Effector CD8-positive, alpha-beta T cell (primary cell): ENCODE measurements at regions not wholly inside any gene's neighbourhood (a gene's known extent, or its start where the extent isn't known, plus 50 kb on each side); places are given as distances from the start of the nearest gene placed in this dataset.

Experiments used
- DNase-seq: peaks from one replicate; lab custom pipeline; 2025; lab: John Stamatoyannopoulos, UW

GRCh38 chr9:88658311-88658822 is 123.4 kb downstream of the NXNL2 start:
- DNase-seq, result no peak

DNA sequence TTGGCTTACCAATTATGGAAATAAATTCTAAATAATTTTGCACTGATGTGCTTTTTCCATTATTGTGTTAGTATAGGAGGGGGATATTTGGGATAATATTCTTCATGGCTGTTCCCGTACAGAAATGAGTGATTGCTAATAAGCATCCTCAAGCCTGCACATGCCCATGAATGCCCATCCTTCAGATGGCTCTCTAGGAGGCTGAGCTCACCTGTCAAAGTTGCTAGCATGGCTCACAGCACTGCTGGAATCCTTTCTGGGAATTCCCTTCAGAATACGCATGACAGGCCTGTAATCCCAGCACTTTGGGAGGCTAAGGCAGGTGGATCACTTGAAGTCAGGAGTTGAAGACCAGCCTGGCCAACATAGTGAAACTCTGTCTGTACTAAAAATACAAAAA is 124.1 kb downstream of the NXNL2 start:
- no peak for DNase-seq

DNA sequence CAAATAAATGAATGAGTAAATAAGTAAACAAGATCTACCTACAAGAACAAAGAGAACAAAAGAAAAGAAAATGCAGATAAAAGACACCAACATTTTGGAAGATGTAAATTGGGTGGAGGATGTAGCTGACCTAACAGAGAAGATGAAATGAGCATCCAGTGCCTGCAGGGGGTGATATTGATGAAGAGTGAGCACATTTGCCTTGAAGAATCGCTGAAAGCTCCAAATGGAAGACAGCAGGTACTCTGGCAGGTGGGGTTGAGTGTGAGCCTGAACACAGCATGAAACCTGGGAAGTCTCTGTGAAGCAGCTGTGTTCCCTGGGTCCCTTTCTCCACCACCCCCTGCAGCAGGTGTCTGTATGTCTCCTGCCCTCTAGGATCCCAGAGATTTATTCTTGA is 125.6 kb downstream of the NXNL2 start:
- DNase-seq, result no peak

- no peak for DNase-seq
Observed at GRCh38 chr9:88661759-88662158, 126.8 kb downstream of the NXNL2 start.

DNA sequence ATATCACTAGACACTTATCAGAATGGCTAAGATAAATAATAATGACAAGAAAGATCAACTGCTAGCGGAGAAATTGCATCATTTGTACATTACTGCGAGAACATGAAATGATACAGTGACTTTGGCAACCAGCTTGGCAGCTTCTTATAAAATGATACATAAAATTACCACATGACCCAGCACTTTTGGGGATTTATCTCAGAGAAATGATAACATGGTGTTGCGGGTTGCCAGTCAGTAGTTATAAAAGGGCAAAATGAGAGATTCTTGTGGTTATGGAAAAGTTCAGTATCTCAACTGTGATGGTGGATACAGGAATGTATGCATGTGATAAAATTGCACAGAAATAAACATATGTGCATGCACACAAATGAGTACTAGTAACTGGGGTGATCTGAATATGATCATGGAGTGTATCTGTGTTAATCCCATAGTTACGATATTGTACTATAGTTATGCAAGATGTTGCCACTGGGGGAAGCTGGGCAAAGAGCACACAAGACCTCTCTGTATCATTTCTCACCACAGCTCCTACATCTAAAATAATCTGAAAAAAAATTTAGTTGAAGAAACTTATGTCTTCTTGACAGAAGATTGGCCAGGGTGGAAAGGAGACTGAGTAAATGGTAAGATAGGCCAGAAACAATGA is 128.9 kb downstream of the NXNL2 start:
- no peak for DNase-seq

GRCh38 chr9:88664773-88665172 is 129.8 kb downstream of the NXNL2 start:
- DNase-seq, result no peak

DNA sequence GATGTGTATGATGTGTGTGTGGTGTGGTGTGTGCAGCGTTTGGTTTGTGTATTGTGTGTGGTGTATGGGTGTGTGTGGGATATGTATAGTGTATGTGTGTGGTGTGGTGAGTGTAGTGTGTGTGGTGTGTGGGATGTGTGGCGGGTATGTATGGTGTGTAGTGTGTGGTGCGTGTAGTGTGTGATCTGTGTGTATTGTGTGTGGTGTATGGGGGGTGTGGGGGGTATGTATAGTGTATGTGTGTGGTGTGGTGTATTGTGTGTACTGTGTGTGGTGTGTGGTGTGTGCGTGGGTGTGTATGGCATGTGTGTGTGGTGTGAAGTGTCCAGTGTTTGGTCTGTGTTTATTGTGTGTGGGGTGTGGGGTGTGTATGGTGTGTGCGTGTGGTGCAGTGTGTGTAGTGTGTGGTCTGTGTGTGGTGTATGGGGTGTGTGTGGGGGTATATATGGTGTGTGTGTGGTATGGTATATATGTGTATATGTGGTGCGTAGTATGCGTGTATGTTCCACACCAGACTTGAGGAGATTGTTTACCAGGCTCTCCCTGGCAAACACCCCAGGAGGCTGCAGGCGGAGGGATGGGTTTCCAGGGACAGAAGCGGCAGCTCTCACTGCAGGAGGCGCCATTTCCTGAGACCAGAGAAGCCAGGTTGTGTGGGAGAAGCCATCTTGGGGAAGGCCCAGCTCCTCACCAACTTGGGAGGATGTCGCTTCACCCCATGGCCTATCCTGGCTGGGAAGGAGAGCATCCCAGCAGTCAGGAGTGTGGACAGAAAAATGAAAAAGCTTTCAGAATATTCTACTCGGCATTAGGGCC is 138.1 kb downstream of the NXNL2 start:
- no peak for DNase-seq

DNA sequence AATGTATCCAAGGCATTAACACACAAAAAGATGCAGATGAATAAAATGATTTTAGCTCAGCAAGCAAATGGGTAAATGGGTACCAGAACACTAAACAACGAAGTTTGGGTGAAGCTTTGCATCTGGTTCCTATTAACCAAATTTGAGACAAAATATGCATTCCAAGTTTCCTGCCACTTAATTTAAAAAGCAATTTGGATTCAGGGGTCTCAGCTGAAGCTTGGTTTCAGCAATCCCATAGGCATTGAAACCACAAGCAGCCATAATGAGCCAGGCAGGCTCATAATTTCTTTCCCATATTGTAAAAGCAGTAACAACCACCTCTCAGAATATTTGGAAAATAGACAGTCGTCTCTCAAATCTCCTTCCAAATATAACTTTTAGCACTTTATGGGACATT is 138.9 kb downstream of the NXNL2 start:
- DNase-seq, result no peak

GRCh38 chr9:88676644-88677043 is 141.7 kb downstream of the NXNL2 start:
- DNase-seq, result no peak

DNA sequence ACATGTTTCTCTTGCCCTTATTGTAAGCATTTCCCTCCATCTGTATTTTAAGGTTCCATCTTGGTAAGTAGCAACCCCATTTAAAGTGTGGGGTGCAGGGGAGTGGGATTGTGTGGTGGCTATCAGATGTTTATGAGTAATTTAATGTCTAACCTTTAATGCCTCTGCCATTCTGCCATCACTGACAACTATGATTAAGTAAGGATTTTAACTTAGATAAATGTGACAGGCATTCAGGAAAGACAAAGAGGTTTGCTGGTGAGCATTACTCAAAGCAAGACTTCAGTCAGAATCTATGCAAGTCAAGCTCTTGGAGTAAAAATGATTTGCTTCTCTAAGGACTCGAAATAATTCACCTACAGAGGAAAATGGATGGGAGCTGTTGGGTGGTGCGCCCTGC is 143.0 kb downstream of the NXNL2 start:
- no peak for DNase-seq

DNA sequence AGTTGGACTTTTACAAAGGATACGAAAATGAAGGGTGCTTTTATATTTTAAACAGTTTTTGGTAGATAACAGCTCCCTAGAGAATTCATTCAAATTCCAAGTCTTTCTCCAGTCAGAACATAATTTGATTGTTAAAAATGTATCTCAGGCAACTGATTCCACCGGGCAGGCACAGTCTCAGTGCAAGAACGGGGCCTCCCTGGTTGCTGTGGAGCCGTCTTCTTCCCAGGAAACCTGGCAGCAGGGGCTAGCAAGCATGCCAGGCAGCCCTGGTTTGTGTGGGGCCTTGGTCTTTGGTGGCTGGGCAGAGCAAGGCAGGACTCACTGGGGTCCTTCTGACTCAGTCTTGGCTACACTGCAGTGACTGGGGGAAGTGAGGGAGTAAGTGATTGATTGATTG is 143.5 kb downstream of the NXNL2 start:
- no peak for DNase-seq

- no peak for DNase-seq
Observed at GRCh38 chr9:88680041-88680440, 145.1 kb downstream of the NXNL2 start.

DNA sequence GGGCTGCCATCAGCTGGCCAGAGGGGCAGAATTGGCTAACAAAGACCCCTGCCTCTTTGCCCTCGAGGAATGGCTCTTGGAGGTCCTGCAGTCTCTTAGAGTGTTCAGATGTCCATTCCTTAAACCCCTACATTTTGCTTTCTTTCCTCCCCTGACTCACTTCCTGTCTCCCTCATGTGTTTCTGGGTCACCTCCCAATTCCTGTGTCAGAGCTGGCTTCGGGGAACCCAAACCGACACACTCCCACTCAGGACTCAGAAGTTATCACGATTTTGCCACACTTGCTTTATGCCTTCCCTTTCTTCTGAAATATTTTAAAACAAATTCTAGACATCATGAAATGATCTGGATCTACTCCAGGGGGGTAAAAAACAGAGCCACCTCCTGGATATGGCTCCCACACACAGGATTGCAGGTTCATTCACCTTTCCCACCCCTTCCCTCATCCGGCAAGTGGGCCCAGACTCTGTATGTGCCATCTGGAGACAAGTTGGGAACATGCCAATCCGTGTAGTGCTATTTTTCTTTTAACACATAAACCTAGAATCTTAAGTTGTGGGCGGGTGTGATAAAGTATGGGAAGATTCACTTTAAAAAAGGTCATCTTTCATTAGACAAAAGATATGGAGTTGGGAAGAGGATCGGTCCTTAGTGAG is 145.7 kb downstream of the NXNL2 start:
- no peak for DNase-seq

GRCh38 chr9:88681434-88681833 is 146.5 kb downstream of the NXNL2 start:
- no peak for DNase-seq

DNA sequence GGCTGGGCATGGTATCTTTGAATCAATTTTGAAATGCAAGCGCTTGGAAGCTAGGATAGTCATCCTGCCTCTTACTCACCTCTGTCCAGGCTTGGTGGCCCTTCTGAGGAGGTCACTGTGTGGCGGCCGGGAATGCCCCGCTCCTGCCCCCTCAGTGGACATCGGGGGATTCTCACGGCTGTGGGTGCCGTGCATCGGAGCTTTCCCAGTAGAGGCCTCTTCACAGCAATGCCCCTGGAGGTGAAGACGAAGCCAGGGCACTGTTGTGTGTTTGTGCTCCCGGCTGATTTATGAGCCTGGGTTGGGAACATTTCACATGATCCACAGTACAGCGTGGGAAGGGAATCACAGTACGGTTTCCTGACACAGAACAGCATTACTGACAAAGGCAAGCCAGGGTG is 147.5 kb downstream of the NXNL2 start:
- no peak for DNase-seq

DNA sequence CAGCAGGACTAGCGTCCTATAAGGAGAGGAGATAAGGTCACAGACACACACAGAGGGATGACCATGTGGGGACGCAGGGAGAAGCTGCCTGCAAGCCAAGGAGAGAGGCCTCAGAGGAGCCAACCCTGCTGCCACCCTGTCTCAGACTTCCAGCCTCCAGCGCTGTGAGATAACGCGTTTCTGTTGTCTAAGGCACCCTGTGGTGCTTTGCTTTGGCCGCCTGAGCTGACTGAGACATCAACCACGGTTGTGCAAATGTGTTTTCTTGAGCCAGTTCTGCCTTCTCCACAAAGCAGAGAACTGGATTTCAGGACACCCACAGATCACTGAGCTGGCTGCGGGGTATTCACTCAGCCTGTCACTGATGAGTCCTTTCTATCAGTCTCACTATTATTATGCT is 149.1 kb downstream of the NXNL2 start:
- DNase-seq, result no peak

DNA sequence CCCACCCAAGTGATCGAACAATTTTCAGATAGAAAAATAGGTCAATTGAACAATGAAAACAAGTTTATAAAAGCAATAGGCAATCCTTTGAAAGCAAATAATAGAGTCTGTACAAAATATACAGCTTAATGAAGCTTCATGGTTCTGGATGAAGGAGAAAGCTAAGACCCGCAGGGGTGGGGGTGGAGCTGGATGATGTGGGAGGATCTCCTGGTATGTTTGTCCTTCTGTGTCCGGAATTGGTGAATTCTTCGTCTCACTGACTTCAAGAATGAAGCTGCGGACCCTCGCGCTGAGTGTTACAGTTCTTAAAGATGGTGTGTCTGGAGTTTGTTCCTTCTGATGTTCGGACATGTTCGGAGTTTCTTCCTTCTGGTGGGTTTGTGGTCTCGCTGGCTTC is 149.9 kb downstream of the NXNL2 start:
- no peak for DNase-seq

GRCh38 chr9:88685966-88686365 is 151.0 kb downstream of the NXNL2 start:
- no peak for DNase-seq

DNA sequence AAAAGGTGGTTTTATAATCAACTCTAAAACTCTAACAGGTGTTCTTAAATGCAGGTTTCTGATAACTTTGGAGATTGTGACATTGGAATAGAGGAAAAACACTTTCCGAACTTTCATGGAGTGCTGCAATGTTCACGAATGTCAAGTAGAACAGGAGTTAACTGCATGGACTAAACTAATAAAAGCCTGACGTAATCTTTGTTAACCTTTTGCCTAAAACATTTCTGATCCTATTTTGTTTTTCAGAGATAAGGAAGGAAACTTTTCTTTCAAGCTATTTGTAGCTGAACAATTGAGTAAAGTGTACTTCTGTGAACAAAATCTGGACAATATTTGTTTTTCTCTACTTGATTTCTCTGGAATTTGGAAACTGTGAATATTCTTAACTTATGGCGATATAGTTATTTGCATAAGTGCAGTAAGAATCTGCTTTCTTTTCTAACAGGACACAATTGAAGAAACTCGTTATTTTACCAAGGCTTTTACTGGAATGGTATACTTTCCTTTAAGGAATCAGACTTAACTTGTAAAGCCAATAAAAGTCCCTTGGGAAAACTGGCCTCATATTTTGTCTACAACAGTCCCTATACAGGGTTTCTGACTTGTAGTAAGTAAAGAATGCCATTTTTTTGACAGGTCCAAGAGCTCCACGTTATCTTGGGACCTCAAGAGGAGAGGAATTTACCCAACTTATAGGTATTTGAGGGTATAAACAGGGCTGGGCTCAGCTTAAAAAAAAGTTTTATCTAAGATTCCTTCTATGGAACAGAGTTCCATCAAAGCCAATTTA is 154.7 kb downstream of the NXNL2 start:
- no peak for DNase-seq

- no peak for DNase-seq
Observed at GRCh38 chr9:88690628-88691027, 155.7 kb downstream of the NXNL2 start.

DNA sequence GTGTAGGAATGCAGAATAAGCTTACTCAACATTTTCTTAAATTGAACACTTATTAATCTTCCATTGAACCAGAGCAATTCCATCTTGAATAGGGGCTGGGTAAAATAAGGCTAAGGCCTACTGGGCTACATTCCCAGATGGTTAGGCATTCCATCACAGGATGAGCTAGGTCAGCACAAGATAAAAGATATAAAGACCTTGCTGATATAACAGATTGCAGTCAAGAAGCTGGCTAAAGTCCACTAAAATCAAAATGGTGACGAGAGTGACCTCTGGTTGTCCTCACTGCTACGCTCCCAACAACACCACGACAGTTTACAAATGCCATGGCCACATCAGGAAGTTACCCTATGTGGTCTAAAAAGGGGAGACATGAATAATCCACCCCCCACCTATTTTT is 156.1 kb downstream of the NXNL2 start:
- DNase-seq, result no peak

DNA sequence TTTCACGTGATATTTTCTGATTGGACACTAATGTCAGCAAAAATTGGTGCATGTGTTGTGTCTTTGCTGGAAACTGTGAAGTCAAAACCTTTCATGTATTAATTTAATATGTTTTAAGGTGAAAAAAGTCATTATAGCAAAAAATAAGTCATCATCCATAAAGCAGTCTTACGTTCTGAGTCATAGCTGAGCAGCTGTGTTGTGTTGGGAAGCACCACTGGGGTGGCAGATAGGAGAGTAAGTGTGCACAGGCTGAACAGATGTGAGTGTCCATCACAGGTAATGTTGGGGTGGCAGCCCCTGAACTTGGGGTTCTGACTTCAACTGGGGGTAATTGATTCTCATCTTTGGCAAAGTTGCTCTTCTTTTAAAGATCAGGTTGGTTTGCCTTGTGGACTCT is 156.8 kb downstream of the NXNL2 start:
- DNase-seq, result no peak
